H9 (cell line): ENCODE measurements at regions not wholly inside any gene's neighbourhood (a gene's known extent, or its start where the extent isn't known, plus 50 kb on each side); places are given as distances from the start of the nearest gene placed in this dataset.

Experiments used
- DNase-seq: peaks from one replicate; pipeline ENCODE4 v3.0.0-alpha.2; 2017
- H2AFZ ChIP-seq: one replicate; pipeline ENCODE4 v1.6.1; 2013; ENCODE audit warnings: mild to moderate bottlenecking, low read length, control low read depth, moderate library complexity
- H2AK5ac ChIP-seq: 2 replicates; pipeline ENCODE4 v1.6.1; 2013; ENCODE audit warnings: low read length, control low read depth, mixed read lengths; ENCODE audit not compliant: insufficient read length
- H2BK120ac ChIP-seq: one replicate; pipeline ENCODE4 v1.6.1; 2013; ENCODE audit warnings: low read depth, mild to moderate bottlenecking, low read length, control low read depth, inconsistent platforms; ENCODE audit not compliant: poor library complexity, severe bottlenecking
- H2BK12ac ChIP-seq: 2 replicates; pipeline ENCODE4 v1.6.1; 2013; ENCODE audit warnings: low read length, control low read depth, mixed read lengths, low read depth; ENCODE audit not compliant: insufficient read length
- H2BK15ac ChIP-seq: 2 replicates; pipeline ENCODE4 v1.6.1; 2013; ENCODE audit warnings: low read depth, low read length, control low read depth
- H2BK20ac ChIP-seq: one replicate; pipeline ENCODE4 v1.6.1; 2013; ENCODE audit warnings: low read depth, mild to moderate bottlenecking, low read length, control low read depth, inconsistent platforms; ENCODE audit not compliant: poor library complexity, severe bottlenecking
- H2BK5ac ChIP-seq: 2 replicates; pipeline ENCODE4 v1.6.1; 2013; ENCODE audit warnings: low read length, control low read depth, mixed read lengths; ENCODE audit not compliant: insufficient read length
- H3K14ac ChIP-seq: 2 replicates; pipeline ENCODE4 v1.6.1; 2013; ENCODE audit warnings: low read length, control low read depth; ENCODE audit not compliant: insufficient read depth
- H3K18ac ChIP-seq: 2 replicates; pipeline ENCODE4 v1.6.1; 2013; ENCODE audit warnings: low read depth, mild to moderate bottlenecking, mixed read lengths, low read length, control low read depth; ENCODE audit not compliant: insufficient read length
- H3K23ac ChIP-seq: 2 replicates; pipeline ENCODE4 v1.6.1; 2013; ENCODE audit warnings: low read length, control low read depth, mixed read lengths, low read depth; ENCODE audit not compliant: insufficient read length
- H3K23me2 ChIP-seq: 2 replicates; pipeline ENCODE4 v1.6.1; 2013; ENCODE audit warnings: low read depth, mild to moderate bottlenecking, mixed read lengths, low read length, control low read depth; ENCODE audit not compliant: insufficient read length, poor library complexity, severe bottlenecking
- H3K27ac ChIP-seq: 2 replicates; pipeline ENCODE4 v1.5.1; 2013; ENCODE audit warnings: low read length, control low read depth, mixed read lengths, low read depth; ENCODE audit not compliant: insufficient read length
- H3K27me3 ChIP-seq: 2 replicates; pipeline ENCODE4 v1.6.1; 2013; ENCODE audit warnings: low read length, control low read depth, inconsistent platforms; ENCODE audit not compliant: insufficient read depth
- H3K4ac ChIP-seq: 2 replicates; pipeline ENCODE4 v1.6.1; 2013; ENCODE audit warnings: low read depth, mild to moderate bottlenecking, control low read depth, inconsistent platforms, low read length, moderate library complexity
- H3K4me1 ChIP-seq: 2 replicates; pipeline ENCODE4 v1.6.1; 2013; ENCODE audit warnings: low read length, control low read depth, inconsistent platforms; ENCODE audit not compliant: insufficient read depth
- H3K4me2 ChIP-seq: 2 replicates; pipeline ENCODE4 v1.6.1; 2013; ENCODE audit warnings: low read length, control low read depth, mixed read lengths; ENCODE audit not compliant: insufficient read length, insufficient read depth
- H3K56ac ChIP-seq: 2 replicates; pipeline ENCODE4 v1.6.1; 2013; ENCODE audit warnings: low read depth, mild to moderate bottlenecking, mixed read lengths, low read length, control low read depth; ENCODE audit not compliant: insufficient read length
- H3K79me1 ChIP-seq: 2 replicates; pipeline ENCODE4 v1.6.1; 2013; ENCODE audit warnings: low read depth, mild to moderate bottlenecking, moderate library complexity, low read length, control low read depth, inconsistent platforms; ENCODE audit not compliant: insufficient read depth, poor library complexity, severe bottlenecking
- H3K79me2 ChIP-seq: 2 replicates; pipeline ENCODE4 v1.6.1; 2013; ENCODE audit warnings: low read length, control low read depth, inconsistent platforms; ENCODE audit not compliant: insufficient read depth
- H3K9ac ChIP-seq: 2 replicates; pipeline ENCODE4 v1.6.1; 2013; ENCODE audit warnings: low read length, control low read depth, mixed read lengths; ENCODE audit not compliant: insufficient read length; ENCODE audit errors: extremely low read depth
- H3K9me3 ChIP-seq: one replicate; pipeline ENCODE4 v1.6.1; 2013; ENCODE audit warnings: low read depth, low read length, inconsistent platforms; ENCODE audit not compliant: control insufficient read depth
- H3T11ph ChIP-seq: one replicate; pipeline ENCODE4 v1.6.1; 2013; ENCODE audit warnings: mild to moderate bottlenecking, low read length, control low read depth, inconsistent platforms
- H4K20me1 ChIP-seq: one replicate; pipeline ENCODE4 v1.6.1; 2013; ENCODE audit not compliant: control insufficient read depth, insufficient read length, insufficient read depth
- H4K5ac ChIP-seq: 2 replicates; pipeline ENCODE4 v1.6.1; 2013; ENCODE audit warnings: low read depth, mild to moderate bottlenecking, mixed read lengths, low read length, control low read depth; ENCODE audit not compliant: insufficient read length
- H4K8ac ChIP-seq: replicated peaks from 2 replicates; pipeline ENCODE4 v1.6.1; 2013; ENCODE audit warnings: low read length, control low read depth, mixed read lengths, low read depth; ENCODE audit not compliant: insufficient read length
- H4K91ac ChIP-seq: 2 replicates; pipeline ENCODE4 v1.6.1; 2013; ENCODE audit warnings: low read depth, mild to moderate bottlenecking, moderate library complexity, mixed read lengths, low read length, control low read depth; ENCODE audit not compliant: insufficient read length
- H3K27ac Mint-ChIP-seq, 3 experiments: 2 replicates in 2 of 3; 3 replicates in 1 of 3; pipeline ENCODE4 v1.8.0; 2020 to 2021; ENCODE audit warnings: mixed read lengths in 3 of 3, mild to moderate bottlenecking in 1 of 3, moderate library complexity in 1 of 3
- H3K27me3 Mint-ChIP-seq: 2 replicates; pipeline ENCODE4 v1.8.0; 2021; ENCODE audit warnings: low read depth, mild to moderate bottlenecking, moderate library complexity, mixed read lengths
- H3K36me3 Mint-ChIP-seq, 3 experiments: 2 replicates in 2 of 3; 3 replicates in 1 of 3; pipeline ENCODE4 v1.8.0; 2020 to 2021; ENCODE audit warnings: low read depth in 3 of 3, mixed read lengths in 3 of 3; ENCODE audit not compliant: insufficient read depth in 1 of 3
- H3K4me1 Mint-ChIP-seq, 2 experiments: 2 replicates each; pipeline ENCODE4 v1.8.0; 2020; ENCODE audit warnings: mixed read lengths in 2 of 2
- H3K4me3 Mint-ChIP-seq, 2 experiments: 2 replicates in 1 of 2; 3 replicates in 1 of 2; pipeline ENCODE4 v1.8.0; 2020 to 2021; ENCODE audit warnings: mild to moderate bottlenecking in 2 of 2, mixed read lengths in 2 of 2, moderate library complexity in 1 of 2
- H3K9me3 Mint-ChIP-seq, 2 experiments: 2 replicates in 1 of 2; 3 replicates in 1 of 2; pipeline ENCODE4 v1.8.0; 2020; ENCODE audit warnings: mild to moderate bottlenecking in 2 of 2, mixed read lengths in 2 of 2, moderate library complexity in 1 of 2
- WGBS: extraction: QIAGEN DNeasy Blood & Tissue Kit; methylation state at CpG from one replicate; pipeline ENCODE4 v1.1.7; 2013; ENCODE audit warnings: missing lambda C conversion rate, low lambda C conversion rate, mixed read lengths; ENCODE audit not compliant: insufficient read length; ENCODE audit errors: extremely low coverage; 5-methylcytosine and 5-hydroxymethylcytosine counted together
- TF ChIP-seq, protein P1 (sequence below): fragments of 200-600 bp; sonication (generic); conservative IDR thresholded peaks from 3 replicates; pipeline ENCODE4 v1.8.0; 2021; ENCODE audit warnings: antibody characterized with exemption, mild to moderate bottlenecking

GRCh38 chr11:13183826-13184196, 93.8 kb upstream of the BMAL1 start:
- no peak overlapping the region for H3K23ac ChIP-seq
- H4K20me1 ChIP-seq: no peaks in the 10 kb centered on the region
- no peak overlapping the region for H2AFZ ChIP-seq
- H2BK12ac ChIP-seq: no peak overlapping the region
- no peaks in the 10 kb centered on the region for H3K4me1 ChIP-seq
- no peaks in the 10 kb centered on the region for H3K27me3 ChIP-seq
- H4K91ac ChIP-seq: no peak overlapping the region
- Mint-ChIP-seq H3K4me1 (peaks cover 0 to 2% of the 10 kb centered on the region in 2 experiments; a peak in 2 of 4 replicates), H3K36me3 (peaks cover 0 to 12% (median 7%) of the 10 kb centered on the region in 3 experiments; a peak in 5 of 7 replicates), H3K27ac (no peak overlapping the region), H3K27me3 (no peaks in the 10 kb centered on the region), H3K9me3 (peaks cover 19 to 25% of the 10 kb centered on the region in 2 experiments), H3K4me3 (no peak overlapping the region)
- no peak for DNase-seq
- no peak overlapping the region for H3K4ac ChIP-seq
- no peak overlapping the region for H2BK15ac ChIP-seq
- H3K23me2 ChIP-seq: no peaks in the 10 kb centered on the region
- no peak overlapping the region for H4K5ac ChIP-seq
- H3K18ac ChIP-seq: no peak overlapping the region
- no peak overlapping the region for H2BK120ac ChIP-seq
- no peak overlapping the region for H3T11ph ChIP-seq
- H3K27ac ChIP-seq: no peak overlapping the region
- H3K9me3 ChIP-seq: no peaks in the 10 kb centered on the region
- no peak overlapping the region for H2BK5ac ChIP-seq
- no peaks in the 10 kb centered on the region for H3K79me2 ChIP-seq
- H2AK5ac ChIP-seq: no peak overlapping the region
- no peak overlapping the region for H3K4me2 ChIP-seq
- TF ChIP-seq, protein P1, sequence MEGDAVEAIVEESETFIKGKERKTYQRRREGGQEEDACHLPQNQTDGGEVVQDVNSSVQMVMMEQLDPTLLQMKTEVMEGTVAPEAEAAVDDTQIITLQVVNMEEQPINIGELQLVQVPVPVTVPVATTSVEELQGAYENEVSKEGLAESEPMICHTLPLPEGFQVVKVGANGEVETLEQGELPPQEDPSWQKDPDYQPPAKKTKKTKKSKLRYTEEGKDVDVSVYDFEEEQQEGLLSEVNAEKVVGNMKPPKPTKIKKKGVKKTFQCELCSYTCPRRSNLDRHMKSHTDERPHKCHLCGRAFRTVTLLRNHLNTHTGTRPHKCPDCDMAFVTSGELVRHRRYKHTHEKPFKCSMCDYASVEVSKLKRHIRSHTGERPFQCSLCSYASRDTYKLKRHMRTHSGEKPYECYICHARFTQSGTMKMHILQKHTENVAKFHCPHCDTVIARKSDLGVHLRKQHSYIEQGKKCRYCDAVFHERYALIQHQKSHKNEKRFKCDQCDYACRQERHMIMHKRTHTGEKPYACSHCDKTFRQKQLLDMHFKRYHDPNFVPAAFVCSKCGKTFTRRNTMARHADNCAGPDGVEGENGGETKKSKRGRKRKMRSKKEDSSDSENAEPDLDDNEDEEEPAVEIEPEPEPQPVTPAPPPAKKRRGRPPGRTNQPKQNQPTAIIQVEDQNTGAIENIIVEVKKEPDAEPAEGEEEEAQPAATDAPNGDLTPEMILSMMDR: no peak; the same call in 2 of the 3 replicates
- no peak overlapping the region for H3K56ac ChIP-seq
- H3K14ac ChIP-seq: no peak overlapping the region
- H3K79me1 ChIP-seq: no peaks in the 10 kb centered on the region
- no peak overlapping the region for H4K8ac ChIP-seq
- H2BK20ac ChIP-seq: no peak overlapping the region
- WGBS: no CpG with 5 or more reads among the region's 1 CpG
- no peak overlapping the region for H3K9ac ChIP-seq
